H1 (cell line): ENCODE measurements at regions not wholly inside any gene's neighbourhood (a gene's known extent, or its start where the extent isn't known, plus 50 kb on each side); places are given as distances from the start of the nearest gene placed in this dataset.

Experiments
- CTCF ChIA-PET: fragments of 300-600 bp; sonication (Branson Sonifier 250); formaldehyde crosslinking; loops from one replicate; lab custom pipeline; 2021; ENCODE audit not compliant: partially characterized antibody; lab: Charles Lee
- POLR2A ChIA-PET: fragments of 300-600 bp; sonication (Branson Sonifier 250); formaldehyde crosslinking; loops from one replicate; lab custom pipeline; 2021; ENCODE audit warnings: inconsistent platforms; ENCODE audit not compliant: partially characterized antibody; lab: Charles Lee
- DNase-seq, 2 experiments: peaks; one replicate each; pipeline versions ENCODE4 v3.0.0 to v3.0.0-alpha.2; 2010 to 2022; ENCODE audit warnings: low spot score in 2 of 2, low read depth in 1 of 2, mixed read lengths in 1 of 2
- FAIRE-seq: peaks from 2 replicates; lab custom pipeline; 2011; peaks lifted over from hg19 to GRCh38; lab: Jason Lieb, UNC
- H2AFZ ChIP-seq: 2 replicates; pipeline ENCODE4 v1.8.1; 2012; ENCODE audit warnings: low read length, inconsistent platforms
- H2AK5ac ChIP-seq: 2 replicates; pipeline ENCODE4 v1.6.1; 2013; ENCODE audit warnings: low read depth, low read length
- H2BK120ac ChIP-seq: replicated peaks from 2 replicates; pipeline ENCODE3; 2013; ENCODE audit warnings: low read depth, low read length, inconsistent platforms
- H2BK12ac ChIP-seq: 2 replicates; pipeline ENCODE4 v1.6.1; 2013; ENCODE audit warnings: low read depth, low read length
- H2BK15ac ChIP-seq: 2 replicates; pipeline ENCODE4 v1.6.1; 2013; ENCODE audit warnings: low read length
- H2BK20ac ChIP-seq: 2 replicates; pipeline ENCODE4 v1.6.1; 2013; ENCODE audit warnings: low read length
- H2BK5ac ChIP-seq: 2 replicates; pipeline ENCODE4 v1.6.1; 2013; ENCODE audit warnings: low read depth, low read length
- H3K14ac ChIP-seq: 2 replicates; pipeline ENCODE4 v1.6.1; 2013; ENCODE audit warnings: inconsistent platforms; ENCODE audit not compliant: insufficient read length
- H3K18ac ChIP-seq: 2 replicates; pipeline ENCODE4 v1.6.1; 2013; ENCODE audit warnings: low read length; ENCODE audit errors: extremely low read depth
- H3K23ac ChIP-seq: 2 replicates; pipeline ENCODE4 v1.6.1; 2013; ENCODE audit warnings: inconsistent platforms; ENCODE audit not compliant: insufficient read length
- H3K23me2 ChIP-seq: 2 replicates; pipeline ENCODE4 v1.6.1; 2013; ENCODE audit warnings: low read depth, low read length
- H3K27ac ChIP-seq: 2 replicates; pipeline ENCODE4 v1.6.1; 2011; ENCODE audit warnings: low read depth, low read length, inconsistent platforms
- H3K27me3 ChIP-seq, 4 experiments: replicated peaks in 1 of 4; 1 replicate in 1 of 4; 2 replicates in 3 of 4; pipeline versions ENCODE4 v1.6.1 to v1.8.1; 2011 to 2013; ENCODE audit warnings: low read length in 3 of 4, mild to moderate bottlenecking in 3 of 4, inconsistent platforms in 2 of 4, mixed read lengths in 2 of 4, moderate library complexity in 1 of 4; ENCODE audit not compliant: control insufficient read depth in 3 of 4, insufficient read depth in 3 of 4; ENCODE audit errors: extremely low read depth in 1 of 4
- H3K36me3 ChIP-seq, 4 experiments: 2 replicates each; pipeline versions ENCODE4 v1.6.1 to v1.8.1; 2011 to 2013; ENCODE audit warnings: mild to moderate bottlenecking in 4 of 4, low read length in 3 of 4, moderate library complexity in 2 of 4, control low read depth in 1 of 4, inconsistent platforms in 1 of 4; ENCODE audit not compliant: insufficient read depth in 4 of 4, control insufficient read depth in 2 of 4
- H3K4ac ChIP-seq: replicated peaks from 2 replicates; pipeline ENCODE3; 2013; ENCODE audit warnings: low read length, low read depth, mixed read lengths, inconsistent platforms; ENCODE audit not compliant: insufficient read length
- H3K4me1 ChIP-seq, 4 experiments: replicated peaks in 1 of 4; 1 replicate in 1 of 4; 2 replicates in 3 of 4; pipeline versions ENCODE4 v1.6.1 to v1.8.1; 2011 to 2013; ENCODE audit warnings: low read length in 3 of 4, inconsistent platforms in 2 of 4, mixed read lengths in 1 of 4; ENCODE audit not compliant: insufficient read depth in 4 of 4, control insufficient read depth in 3 of 4
- H3K4me2 ChIP-seq, 2 experiments: 2 replicates each; pipeline versions ENCODE4 v1.6.1 to v1.8.1; 2011 to 2013; ENCODE audit warnings: low read depth in 2 of 2, low read length in 2 of 2, control low read depth in 1 of 2, inconsistent platforms in 1 of 2, mild to moderate bottlenecking in 1 of 2; ENCODE audit not compliant: insufficient read depth in 1 of 2
- H3K4me3 ChIP-seq, 4 experiments: fragments of 200-600, 300-600 bp in 1 of 4; sonication (generic), shearing (Covaris generic), sonication (Bioruptor Twin) in 1 of 4; 2 replicates each; pipeline versions ENCODE4 v1.5.1 to v1.8.1; 2011 to 2016; ENCODE audit warnings: low read length in 4 of 4, low read depth in 3 of 4, control low read depth in 2 of 4, inconsistent platforms in 2 of 4, mild to moderate bottlenecking in 2 of 4, mixed read lengths in 1 of 4, moderate library complexity in 1 of 4; ENCODE audit not compliant: insufficient read depth in 2 of 4; ENCODE audit errors: extremely low read depth in 1 of 4
- H3K56ac ChIP-seq: replicated peaks from 2 replicates; pipeline ENCODE3; 2013; ENCODE audit warnings: low read depth, mild to moderate bottlenecking, mixed read lengths, low read length, inconsistent platforms; ENCODE audit not compliant: insufficient read length
- H3K79me1 ChIP-seq: 2 replicates; pipeline ENCODE4 v1.6.1; 2013; ENCODE audit warnings: low read depth, low read length, control low read depth
- H3K79me2 ChIP-seq, 2 experiments: 2 replicates each; pipeline versions ENCODE4 v1.6.1 to v1.8.1; 2012 to 2013; ENCODE audit warnings: low read length in 2 of 2, mild to moderate bottlenecking in 2 of 2, inconsistent platforms in 1 of 2; ENCODE audit not compliant: insufficient read depth in 2 of 2, control insufficient read depth in 1 of 2
- H3K9ac ChIP-seq, 4 experiments: replicated peaks in 1 of 4; 1 replicate in 1 of 4; 2 replicates in 3 of 4; pipeline versions ENCODE4 v1.6.1 to v1.8.1; 2011 to 2013; ENCODE audit warnings: low read depth in 3 of 4, low read length in 3 of 4, control low read depth in 2 of 4, mild to moderate bottlenecking in 2 of 4, moderate library complexity in 2 of 4, inconsistent platforms in 1 of 4; ENCODE audit errors: extremely low read depth in 1 of 4
- H3K9me3 ChIP-seq, 2 experiments: 2 replicates each; pipeline versions ENCODE4 v1.6.1 to v1.8.1; 2012 to 2013; ENCODE audit warnings: mild to moderate bottlenecking in 2 of 2, moderate library complexity in 2 of 2, control low read depth in 1 of 2, inconsistent platforms in 1 of 2, low read depth in 1 of 2, low read length in 1 of 2, mixed read lengths in 1 of 2; ENCODE audit not compliant: insufficient read depth in 2 of 2
- H4K20me1 ChIP-seq, 2 experiments: replicated peaks in 1 of 2; 2 replicates each; pipeline versions ENCODE3 to v1.8.1; 2011 to 2013; ENCODE audit warnings: inconsistent platforms in 2 of 2, low read length in 2 of 2, mild to moderate bottlenecking in 1 of 2; ENCODE audit not compliant: insufficient read depth in 2 of 2, control insufficient read depth in 1 of 2
- H4K5ac ChIP-seq: 2 replicates; pipeline ENCODE4 v1.6.1; 2013; ENCODE audit warnings: low read length, low read depth, mixed read lengths, inconsistent platforms; ENCODE audit not compliant: insufficient read length
- H4K8ac ChIP-seq: 2 replicates; pipeline ENCODE4 v1.8.0; 2013; ENCODE audit warnings: mild to moderate bottlenecking, moderate library complexity, low read length, inconsistent platforms; ENCODE audit not compliant: insufficient read depth; ENCODE audit errors: extremely low read depth
- H4K91ac ChIP-seq: replicated peaks from 2 replicates; pipeline ENCODE3; 2013; ENCODE audit warnings: low read length, mixed read lengths, inconsistent platforms; ENCODE audit not compliant: insufficient read length
- GTF2F1 ChIP-seq: IDR thresholded peaks from 2 replicates; pipeline ENCODE4 v1.6.1; 2012; ENCODE audit warnings: low read depth, low read length, improper control_type of control experiment, borderline replicate concordance
- WGBS, 2 experiments: shearing (Covaris generic) in 1 of 2; methylation state at CpG; one replicate each; pipeline versions ENCODE4 v1.1.6 to v1.1.7; 2013 to 2015; ENCODE audit warnings: low lambda C conversion rate in 2 of 2, mixed read lengths in 2 of 2, inconsistent platforms in 1 of 2, low coverage in 1 of 2, missing lambda C conversion rate in 1 of 2; ENCODE audit not compliant: insufficient replicate concordance in 2 of 2, insufficient coverage in 1 of 2, insufficient read length in 1 of 2; ENCODE audit errors: extremely low coverage in 1 of 2, missing lambda C conversion rate in 1 of 2; 5-methylcytosine and 5-hydroxymethylcytosine counted together

DNA sequence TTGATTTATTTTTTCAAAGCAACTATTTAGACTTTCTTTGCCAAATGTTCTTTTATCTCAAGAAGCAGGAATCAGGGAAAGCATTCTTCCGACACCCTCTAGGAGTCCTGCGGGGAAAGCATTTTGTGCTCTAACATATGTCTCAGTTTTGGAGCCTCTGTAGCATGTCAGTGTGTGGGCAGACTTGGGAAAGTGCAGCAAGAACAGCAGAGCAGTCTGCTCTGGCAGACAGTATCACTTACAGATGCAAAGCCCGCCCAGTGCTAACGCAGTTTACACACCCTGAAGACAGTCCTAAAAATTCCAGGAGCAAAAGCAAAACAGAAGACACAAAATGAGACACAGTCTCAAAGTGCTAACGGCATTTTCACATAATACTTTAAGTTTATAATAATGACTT is 393.5 kb downstream of the KLF12 start:
- no peaks in the 10 kb centered on the region for H3K79me1 ChIP-seq
- H4K91ac ChIP-seq: no peak overlapping the region
- no peak overlapping the region for H3K4me2 ChIP-seq
- no peak overlapping the region for H2BK120ac ChIP-seq
- H2AFZ ChIP-seq: no peak overlapping the region
- no peak overlapping the region for H3K4me3 ChIP-seq
- WGBS, 2 experiments: 92% methylated on average over 5 of the region's 5 CpGs; no CpG with 5 or more reads in 1 of the 2 experiments
- no peak overlapping the region for H3K27ac ChIP-seq
- no peaks in the 10 kb centered on the region for H3K23me2 ChIP-seq
- H3K4me1 ChIP-seq: peaks cover 0 to 2% (median 0%) of the 10 kb centered on the region in 4 experiments; a peak in 1 of 7 replicates
- no peaks in the 10 kb centered on the region for H3K36me3 ChIP-seq
- no peak overlapping the region for H2BK15ac ChIP-seq
- H3K79me2 ChIP-seq: no peaks in the 10 kb centered on the region
- H3K27me3 ChIP-seq: no peaks in the 10 kb centered on the region
- FAIRE-seq: no peak
- no peak overlapping the region for H2AK5ac ChIP-seq
- no peaks in the 10 kb centered on the region for H3K9me3 ChIP-seq
- ChIA-PET POLR2A (interaction anchor here (1.0 kb wide), 1 partner anchor 8 kb away, joined by 4 read pairs; no protein-coding TSS in a partner anchor), CTCF (interaction anchor here (1.3 to 1.6 kb wide), 2 partner anchors 8 to 18 kb away, joined by 4 read pairs; no protein-coding TSS in a partner anchor)
- H3K9ac ChIP-seq: no peak overlapping the region
- no peak overlapping the region for H4K5ac ChIP-seq
- no peak overlapping the region for H2BK5ac ChIP-seq
- H3K18ac ChIP-seq: no peak overlapping the region
- DNase-seq: no peak
- H2BK12ac ChIP-seq: no peak overlapping the region
- H3K56ac ChIP-seq: no peak overlapping the region
- H2BK20ac ChIP-seq: no peak overlapping the region
- no peak overlapping the region for H3K23ac ChIP-seq
- TF ChIP-seq GTF2F1: no peak
- no peak overlapping the region for H3K4ac ChIP-seq
- H4K20me1 ChIP-seq: no peaks in the 10 kb centered on the region
- no peak overlapping the region for H4K8ac ChIP-seq
- no peak overlapping the region for H3K14ac ChIP-seq
